Keratinocyte (primary cell): ENCODE measurements at regions not wholly inside any gene's neighbourhood (a gene's known extent, or its start where the extent isn't known, plus 50 kb on each side); places are given as distances from the start of the nearest gene placed in this dataset.

ENCODE experiments used
- CTCF ChIP-seq, 3 experiments: IDR thresholded peaks in 1 of 3; conservative IDR thresholded peaks in 1 of 3; optimal IDR thresholded peaks in 1 of 3; 2 replicates in 2 of 3; 3 replicates in 1 of 3; pipeline versions ENCODE3 to v1.5.1; 2011; ENCODE audit warnings: low read length in 3 of 3, mild to moderate bottlenecking in 3 of 3, moderate library complexity in 2 of 3, control low read depth in 1 of 3, inconsistent platforms in 1 of 3; ENCODE audit not compliant: insufficient read depth in 2 of 3; ENCODE audit errors: extremely low read depth in 1 of 3
- EZH2 ChIP-seq: IDR thresholded peaks from one replicate; pipeline ENCODE4 v1.6.1; 2012; ENCODE audit warnings: inconsistent platforms, mild to moderate bottlenecking, low read length, moderate library complexity

- TF ChIP-seq CTCF (optimal IDR thresholded peaks at IDR 0.05 in 1 of 3, IDR thresholded peaks at IDR 0.05 in 1 of 3, conservative IDR thresholded peaks at IDR 0.05 in 1 of 3; ENCODE audit: extremely low read depth in 1 of 3, insufficient read depth in 2 of 3, low read length in 3 of 3), result no peak
- no peak for TF ChIP-seq EZH2
These were observed 223.5 kb upstream of the NTM start for GRCh38 chr11:131146827-131147490.
